DMS53 treated with DMSO at 0.1 percent for 48 hours (cell line): ENCODE measurements at regions not wholly inside any gene's neighbourhood (a gene's known extent, or its start where the extent isn't known, plus 50 kb on each side); places are given as distances from the start of the nearest gene placed in this dataset.
"Not testable (repeated sequence)": the region's sequence is repeated elsewhere in the genome, so short reads cannot be mapped to it uniquely, and the experiment has no call there.

Source experiments
- DNase-seq: peaks from one replicate; lab custom pipeline; 2025; ENCODE audit not compliant: unreplicated experiment; lab: John Stamatoyannopoulos, UW

- no peak for DNase-seq
Measured at GRCh38 chr1:208344202-208344857, 100.1 kb upstream of the PLXNA2 start.

GRCh38 chr1:208347191-208347590 lies 103.0 kb upstream of the PLXNA2 start:
- DNase-seq = no peak

GRCh38 chr1:208349694-208350330 lies 105.6 kb upstream of the PLXNA2 start:
- DNase-seq = no peak

- DNase-seq = no peak
Measured at GRCh38 chr1:208350815-208351214, 106.6 kb upstream of the PLXNA2 start.

- DNase-seq = no peak
Measured at GRCh38 chr1:208351838-208352237, 107.7 kb upstream of the PLXNA2 start.

GRCh38 chr1:208353797-208354196 lies 109.6 kb upstream of the PLXNA2 start:
- DNase-seq = not testable (repeated sequence)

GRCh38 chr1:208357644-208358507 lies 113.7 kb upstream of the PLXNA2 start:
- no peak for DNase-seq

- no peak for DNase-seq
Measured at GRCh38 chr1:208358651-208359050, 114.5 kb upstream of the PLXNA2 start.

- DNase-seq = no peak
Measured at GRCh38 chr1:208362011-208362410, 117.8 kb upstream of the PLXNA2 start.

- DNase-seq = no peak
Measured at GRCh38 chr1:208366559-208366958, 122.4 kb upstream of the PLXNA2 start.

GRCh38 chr1:208369045-208369444 lies 124.9 kb upstream of the PLXNA2 start:
- no peak for DNase-seq

GRCh38 chr1:208369658-208370057 lies 125.5 kb upstream of the PLXNA2 start:
- no peak for DNase-seq

GRCh38 chr1:208374391-208374941 lies 130.3 kb upstream of the PLXNA2 start:
- DNase-seq = no peak

- DNase-seq = no peak
Measured at GRCh38 chr1:208381481-208381880, 137.3 kb upstream of the PLXNA2 start.

GRCh38 chr1:208387908-208388811 lies 144.0 kb upstream of the PLXNA2 start:
- DNase-seq = no peak

- DNase-seq = no peak
Measured at GRCh38 chr1:208393416-208393815, 149.2 kb upstream of the PLXNA2 start.

GRCh38 chr1:208393826-208394225 lies 149.6 kb upstream of the PLXNA2 start:
- DNase-seq = no peak

GRCh38 chr1:208397286-208397685 lies 153.1 kb upstream of the PLXNA2 start:
- no peak for DNase-seq

- DNase-seq = no peak
Measured at GRCh38 chr1:208405014-208405413, 160.8 kb upstream of the PLXNA2 start.

- no peak for DNase-seq
Measured at GRCh38 chr1:208409176-208409575, 165.0 kb upstream of the PLXNA2 start.

GRCh38 chr1:208410409-208410808 lies 166.2 kb upstream of the PLXNA2 start:
- no peak for DNase-seq
